Trophoblast cell (in vitro differentiated cells and primary cell): ENCODE measurements at regions not wholly inside any gene's neighbourhood (a gene's known extent, or its start where the extent isn't known, plus 50 kb on each side); places are given as distances from the start of the nearest gene placed in this dataset.
A peak's percentile ranks its signal among the peaks of the same experiment; 100 is the strongest.

Experiments used
- DNase-seq, 2 donors: peaks; one replicate each; pipeline ENCODE4 v3.0.0-alpha.2; 2016
- H2AFZ ChIP-seq: 2 replicates; pipeline ENCODE4 v1.6.1; 2013; ENCODE audit warnings: low read length, moderate library complexity, mild to moderate bottlenecking; ENCODE audit not compliant: insufficient read depth, poor library complexity
- H2AK5ac ChIP-seq: 2 replicates; pipeline ENCODE4 v1.6.1; 2013; ENCODE audit warnings: mild to moderate bottlenecking, low read length
- H2BK120ac ChIP-seq: 2 replicates; pipeline ENCODE4 v1.6.1; 2013; ENCODE audit warnings: low read length, mild to moderate bottlenecking, moderate library complexity; ENCODE audit not compliant: insufficient read depth, poor library complexity
- H2BK12ac ChIP-seq: 2 replicates; pipeline ENCODE4 v1.6.1; 2013; ENCODE audit warnings: mild to moderate bottlenecking, low read length, moderate library complexity
- H2BK5ac ChIP-seq: 2 replicates; pipeline ENCODE4 v1.6.1; 2013; ENCODE audit warnings: low read length, low read depth, moderate library complexity, mild to moderate bottlenecking; ENCODE audit not compliant: poor library complexity
- H3K14ac ChIP-seq: 2 replicates; pipeline ENCODE4 v1.6.1; 2013; ENCODE audit warnings: mild to moderate bottlenecking, low read length
- H3K18ac ChIP-seq: 2 replicates; pipeline ENCODE4 v1.6.1; 2013; ENCODE audit warnings: mild to moderate bottlenecking, low read length
- H3K23ac ChIP-seq: 2 replicates; pipeline ENCODE4 v1.6.1; 2013; ENCODE audit warnings: low read length
- H3K27ac ChIP-seq: 2 replicates; pipeline ENCODE4 v1.5.1; 2013; ENCODE audit warnings: low read depth, mild to moderate bottlenecking, inconsistent platforms, low read length, moderate library complexity
- H3K27me3 ChIP-seq: 2 replicates; pipeline ENCODE4 v1.6.1; 2013; ENCODE audit warnings: inconsistent platforms, mild to moderate bottlenecking, low read length, moderate library complexity; ENCODE audit not compliant: insufficient read depth
- H3K36me3 ChIP-seq, 2 experiments: 1 replicate in 1 of 2; 2 replicates in 1 of 2; pipeline ENCODE4 v1.6.1; 2013; ENCODE audit warnings: low read length in 2 of 2, mild to moderate bottlenecking in 2 of 2, moderate library complexity in 1 of 2; ENCODE audit not compliant: insufficient read depth in 2 of 2, control insufficient read depth in 1 of 2
- H3K4ac ChIP-seq: 2 replicates; pipeline ENCODE4 v1.6.1; 2013; ENCODE audit warnings: low read depth, mild to moderate bottlenecking, low read length, moderate library complexity
- H3K4me1 ChIP-seq, 2 experiments: 1 replicate in 1 of 2; 2 replicates in 1 of 2; pipeline ENCODE4 v1.6.1; 2013; ENCODE audit warnings: low read length in 2 of 2, mild to moderate bottlenecking in 2 of 2, moderate library complexity in 1 of 2; ENCODE audit not compliant: insufficient read depth in 2 of 2, control insufficient read depth in 1 of 2
- H3K4me2 ChIP-seq: 2 replicates; pipeline ENCODE4 v1.6.1; 2013; ENCODE audit warnings: inconsistent platforms, mild to moderate bottlenecking, low read length, moderate library complexity
- H3K4me3 ChIP-seq: 2 replicates; pipeline ENCODE4 v1.5.1; 2013; ENCODE audit warnings: mild to moderate bottlenecking, low read depth, low read length, inconsistent platforms
- H3K79me1 ChIP-seq: one replicate; pipeline ENCODE4 v1.6.1; 2013; ENCODE audit warnings: low read length
- H3K79me2 ChIP-seq: 2 replicates; pipeline ENCODE4 v1.6.1; 2013; ENCODE audit warnings: low read length, mild to moderate bottlenecking; ENCODE audit not compliant: control insufficient read depth, insufficient read depth, poor library complexity
- H3K9ac ChIP-seq: 2 replicates; pipeline ENCODE4 v1.6.1; 2013; ENCODE audit warnings: mild to moderate bottlenecking, low read length
- H3K9me3 ChIP-seq: 2 replicates; pipeline ENCODE4 v1.6.1; 2013; ENCODE audit warnings: low read depth, mild to moderate bottlenecking, control low read depth, inconsistent platforms, low read length; ENCODE audit not compliant: insufficient read depth
- H4K12ac ChIP-seq: 2 replicates; pipeline ENCODE4 v1.6.1; 2013; ENCODE audit warnings: low read depth, mild to moderate bottlenecking, low read length, moderate library complexity
- H4K8ac ChIP-seq: 2 replicates; pipeline ENCODE4 v1.6.1; 2013; ENCODE audit warnings: low read depth, mild to moderate bottlenecking, low read length, moderate library complexity
- H4K91ac ChIP-seq: one replicate; pipeline ENCODE4 v1.6.1; 2013; ENCODE audit warnings: low read depth, mild to moderate bottlenecking, low read length, moderate library complexity
- WGBS: extraction: QIAGEN DNeasy Blood & Tissue Kit; methylation state at CpG from one replicate; pipeline ENCODE4 v1.1.7; 2013; ENCODE audit warnings: missing lambda C conversion rate; ENCODE audit not compliant: insufficient read length, insufficient coverage; ENCODE audit errors: extremely low coverage; 5-methylcytosine and 5-hydroxymethylcytosine counted together

GRCh38 chr5:173677125-173677672 is 60.7 kb upstream of the BOD1 start:
- no peak for DNase-seq
- H2BK5ac ChIP-seq: no peak overlapping the region
- no CpG with 5 or more reads among the region's 2 CpGs for WGBS
- no peak overlapping the region for H3K4me3 ChIP-seq
- no peak overlapping the region for H2BK120ac ChIP-seq
- no peak overlapping the region for H2AK5ac ChIP-seq
- no peak overlapping the region for H4K8ac ChIP-seq
- peaks cover 3% of the 10 kb centered on the region for H3K9me3 ChIP-seq
- no peak overlapping the region for H3K9ac ChIP-seq
- H3K23ac ChIP-seq: no peak overlapping the region
- H2AFZ ChIP-seq: no peak overlapping the region
- no peaks in the 10 kb centered on the region for H3K27me3 ChIP-seq
- no peak overlapping the region for H4K12ac ChIP-seq
- no peak overlapping the region for H3K18ac ChIP-seq
- H2BK12ac ChIP-seq: no peak overlapping the region
- no peak overlapping the region for H4K91ac ChIP-seq
- H3K79me1 ChIP-seq: no peaks in the 10 kb centered on the region
- no peak overlapping the region for H3K4ac ChIP-seq
- H3K27ac ChIP-seq: no peak overlapping the region
- no peaks in the 10 kb centered on the region for H3K4me1 ChIP-seq
- H3K79me2 ChIP-seq: no peaks in the 10 kb centered on the region
- no peak overlapping the region for H3K14ac ChIP-seq
- H3K4me2 ChIP-seq: no peak overlapping the region
- H3K36me3 ChIP-seq: no peaks in the 10 kb centered on the region

GRCh38 chr5:173679909-173680630 is 63.6 kb upstream of the BOD1 start:
- Histone ChIP-seq H3K27me3 (no peaks in the 10 kb centered on the region), H3K79me2 (no peaks in the 10 kb centered on the region), H3K27ac (no peak overlapping the region), H3K4me2 (no peak overlapping the region), H3K23ac (no peak overlapping the region), H3K9me3 (peaks cover 3% of the 10 kb centered on the region), H4K8ac (no peak overlapping the region), H2BK5ac (no peak overlapping the region), H4K12ac (no peak overlapping the region), H3K14ac (no peak overlapping the region), H2BK120ac (no peak overlapping the region), H3K4ac (no peak overlapping the region), H2AFZ (no peak overlapping the region), H2BK12ac (no peak overlapping the region), H3K18ac (no peak overlapping the region), H2AK5ac (no peak overlapping the region), H3K79me1 (no peaks in the 10 kb centered on the region), H3K4me3 (no peak overlapping the region), H4K91ac (no peak overlapping the region), H3K4me1 (no peaks in the 10 kb centered on the region), H3K36me3 (no peaks in the 10 kb centered on the region), H3K9ac (no peak overlapping the region)
- DNase-seq: peak in 1 of 2 donors; percentile 45
- WGBS: no CpG with 5 or more reads among the region's 6 CpGs

GRCh38 chr5:173680660-173681242 is 64.3 kb upstream of the BOD1 start:
- peak in 1 of 2 donors; percentile 28 for DNase-seq
- Histone ChIP-seq H4K8ac (no peak overlapping the region), H2BK5ac (no peak overlapping the region), H3K9ac (no peak overlapping the region), H2BK12ac (no peak overlapping the region), H4K12ac (no peak overlapping the region), H3K36me3 (no peaks in the 10 kb centered on the region), H2BK120ac (no peak overlapping the region), H3K9me3 (peaks cover under 1% of the 10 kb centered on the region), H3K4me2 (no peak overlapping the region), H3K4me1 (no peaks in the 10 kb centered on the region), H3K79me1 (no peaks in the 10 kb centered on the region), H3K4ac (no peak overlapping the region), H3K18ac (no peak overlapping the region), H3K27me3 (no peaks in the 10 kb centered on the region), H2AK5ac (no peak overlapping the region), H2AFZ (no peak overlapping the region), H3K23ac (no peak overlapping the region), H4K91ac (no peak overlapping the region), H3K27ac (no peak overlapping the region), H3K4me3 (no peak overlapping the region), H3K79me2 (no peaks in the 10 kb centered on the region), H3K14ac (no peak overlapping the region)
- no CpG with 5 or more reads among the region's 6 CpGs for WGBS

- Histone ChIP-seq H2BK5ac (no peak overlapping the region), H2AK5ac (no peak overlapping the region), H3K36me3 (no peaks in the 10 kb centered on the region), H4K91ac (no peak overlapping the region), H4K8ac (no peak overlapping the region), H3K79me1 (no peaks in the 10 kb centered on the region), H3K4ac (no peak overlapping the region), H4K12ac (no peak overlapping the region), H3K4me2 (no peak overlapping the region), H3K9me3 (no peaks in the 10 kb centered on the region), H3K4me1 (no peaks in the 10 kb centered on the region), H3K23ac (no peak overlapping the region), H2BK120ac (no peak overlapping the region), H3K4me3 (no peak overlapping the region), H3K27ac (no peak overlapping the region), H3K9ac (no peak overlapping the region), H3K79me2 (no peaks in the 10 kb centered on the region), H2AFZ (no peak overlapping the region), H3K14ac (no peak overlapping the region), H3K27me3 (no peaks in the 10 kb centered on the region), H3K18ac (no peak overlapping the region), H2BK12ac (no peak overlapping the region)
- no CpG with 5 or more reads among the region's 2 CpGs for WGBS
- DNase-seq: peak in 1 of 2 donors; percentile 13
Measured at GRCh38 chr5:173682313-173682712, 65.9 kb upstream of the BOD1 start.
